RWPE2 (cell line): ENCODE measurements at regions not wholly inside any gene's neighbourhood (a gene's known extent, or its start where the extent isn't known, plus 50 kb on each side); places are given as distances from the start of the nearest gene placed in this dataset.

ENCODE experiments used
- ATAC-seq: fragments of 200-7000 bp; cut with Tn5 transposase; 3 replicates; pipeline ENCODE4 v1.9.1; 2021; ENCODE audit warnings: low read depth
- DNase-seq: peaks from one replicate; pipeline ENCODE4 v3.0.0-alpha.2; 2020; ENCODE audit warnings: low spot score
- H3K27ac ChIP-seq: fragments of 450-650 bp; 2 replicates; pipeline ENCODE4 v1.5.1; 2017; ENCODE audit warnings: mild to moderate bottlenecking; ENCODE audit not compliant: poor library complexity, severe bottlenecking
- H3K27me3 ChIP-seq: fragments of 250-450 bp; sonication (Bioruptor Pico); 2 replicates; pipeline ENCODE4 v1.5.1; 2021; ENCODE audit warnings: mild to moderate bottlenecking, moderate library complexity; ENCODE audit not compliant: insufficient read depth, poor library complexity, severe bottlenecking
- H3K36me3 ChIP-seq: fragments of 250-450 bp; sonication (Bioruptor Pico); 2 replicates; pipeline ENCODE4 v1.5.1; 2020; ENCODE audit warnings: low read depth, mild to moderate bottlenecking, moderate library complexity
- H3K4me1 ChIP-seq: fragments of 250-450 bp; sonication (Bioruptor Pico); 2 replicates; pipeline ENCODE4 v1.5.1; 2021; ENCODE audit warnings: mild to moderate bottlenecking, moderate library complexity; ENCODE audit not compliant: insufficient read depth, poor library complexity, severe bottlenecking
- H3K4me3 ChIP-seq: fragments of 250-450 bp; sonication (Bioruptor Pico); 2 replicates; pipeline ENCODE4 v1.5.1; 2021; ENCODE audit warnings: mild to moderate bottlenecking, moderate library complexity; ENCODE audit not compliant: severe bottlenecking
- H3K9me3 ChIP-seq: fragments of 250-450 bp; sonication (Bioruptor Pico); 2 replicates; pipeline ENCODE4 v1.5.1; 2021; ENCODE audit warnings: mild to moderate bottlenecking, moderate library complexity; ENCODE audit not compliant: severe bottlenecking
- CTCF ChIP-seq: fragments of 450-650 bp; IDR thresholded peaks from one replicate; pipeline ENCODE4 v1.5.1; 2017; ENCODE audit warnings: mild to moderate bottlenecking, moderate library complexity; ENCODE audit not compliant: poor library complexity, severe bottlenecking

DNA sequence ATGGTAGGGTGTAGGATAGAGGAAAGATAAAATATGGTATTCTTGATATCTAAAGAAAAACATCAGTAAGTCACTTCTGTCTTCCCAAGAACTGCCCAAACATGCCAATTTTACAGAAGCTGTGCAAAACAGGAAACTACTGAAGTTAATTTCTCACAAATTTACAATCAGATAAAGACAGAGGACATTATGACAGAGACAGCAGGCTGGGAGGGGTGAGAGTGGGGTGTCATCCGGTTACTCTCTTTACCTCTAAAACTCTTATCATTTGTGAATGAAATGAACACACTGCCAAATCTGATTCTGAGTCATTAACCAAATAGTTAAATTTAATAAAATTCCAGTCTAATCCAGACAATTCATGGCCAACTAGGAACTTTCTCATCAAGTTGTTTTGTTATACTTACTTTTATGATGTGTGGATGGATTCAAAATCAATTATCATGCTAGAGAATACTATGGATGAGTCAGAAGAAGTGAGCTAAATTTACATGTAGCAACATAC lies 323.2 kb upstream of the MEX3C start:
- H3K9me3 ChIP-seq: no peaks in the 10 kb centered on the region
- peak; percentile 22; the same call in 1 of the 3 replicates for ATAC-seq
- H3K36me3 ChIP-seq: no peaks in the 10 kb centered on the region
- H3K27ac ChIP-seq: peak overlapping the region; percentile 61
- H3K4me3 ChIP-seq: no peak overlapping the region
- no peak for DNase-seq
- peaks cover 30% of the 10 kb centered on the region for H3K4me1 ChIP-seq
- no peak for TF ChIP-seq CTCF
- no peaks in the 10 kb centered on the region for H3K27me3 ChIP-seq

DNA sequence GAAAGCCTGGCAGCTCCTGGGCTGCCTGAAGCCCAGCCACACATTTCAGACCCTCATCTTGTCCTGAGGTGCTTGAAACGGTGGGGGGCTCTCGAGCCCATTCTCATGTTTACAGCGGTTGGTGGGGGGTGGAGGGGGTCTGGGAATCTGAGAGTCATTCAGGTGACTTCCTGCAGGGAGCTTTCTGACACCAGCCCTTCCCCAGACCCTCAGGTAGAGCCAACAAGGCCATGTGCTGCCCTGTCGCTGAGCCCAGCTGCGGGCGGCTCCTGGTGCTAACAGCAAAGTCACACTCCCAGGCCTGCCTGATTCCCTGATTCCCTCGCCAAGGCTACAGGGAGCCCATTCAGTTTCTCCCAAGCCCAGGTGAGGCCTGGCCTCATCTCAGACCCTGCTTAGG lies 324.9 kb upstream of the MEX3C start:
- DNase-seq (no peak), ATAC-seq (no peak)
- H3K4me1 ChIP-seq: peaks cover 30% of the 10 kb centered on the region
- H3K36me3 ChIP-seq: no peaks in the 10 kb centered on the region
- H3K27me3 ChIP-seq: no peaks in the 10 kb centered on the region
- H3K9me3 ChIP-seq: no peaks in the 10 kb centered on the region
- TF ChIP-seq CTCF: no peak
- H3K27ac ChIP-seq: peak overlapping the region; percentile 61
- H3K4me3 ChIP-seq: no peak overlapping the region

DNA sequence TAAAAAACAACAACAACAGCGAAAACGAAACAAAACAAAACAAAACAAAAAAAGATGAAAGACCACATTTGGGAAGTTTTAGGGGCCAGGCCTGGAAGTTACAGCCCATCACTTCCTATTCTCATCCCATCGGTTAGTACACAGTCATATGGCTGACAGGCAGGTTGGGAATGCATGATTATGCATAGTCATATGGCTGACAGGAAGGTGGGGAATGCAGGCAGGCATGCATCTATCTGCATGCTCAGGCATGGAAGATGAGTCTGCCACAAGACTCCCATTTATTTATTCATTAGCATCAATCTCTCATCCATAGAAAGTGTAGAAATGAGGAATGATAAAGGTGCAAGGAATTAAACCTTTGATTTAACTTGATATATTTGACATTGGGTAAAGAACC lies 325.3 kb upstream of the MEX3C start:
- no peak for TF ChIP-seq CTCF
- peak overlapping the region; percentile 61 for H3K27ac ChIP-seq
- no peak for DNase-seq

DNA sequence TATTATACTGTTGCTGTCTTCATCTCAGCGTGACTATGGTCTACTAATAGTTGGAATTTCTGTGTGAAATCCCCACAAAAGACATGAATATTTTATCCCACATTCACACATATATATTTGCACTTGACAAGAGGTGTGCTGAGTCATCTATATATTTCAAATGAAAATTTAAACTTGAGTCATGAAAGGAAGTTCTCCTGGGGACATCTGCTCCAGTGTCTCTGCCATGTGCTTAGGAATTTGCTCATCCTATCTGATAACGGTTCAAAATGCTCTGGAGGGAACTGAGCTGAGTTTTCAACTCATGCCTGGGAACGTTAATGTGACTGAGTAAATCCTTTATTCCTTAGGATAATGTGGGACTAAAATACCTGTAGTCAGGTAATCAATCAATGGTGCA lies 326.2 kb upstream of the MEX3C start:
- Histone ChIP-seq H3K9me3 (no peaks in the 10 kb centered on the region), H3K27me3 (no peaks in the 10 kb centered on the region), H3K27ac (peak overlapping the region; percentile 61), H3K4me3 (no peak overlapping the region), H3K36me3 (no peaks in the 10 kb centered on the region), H3K4me1 (peaks cover 36% of the 10 kb centered on the region)
- DNase-seq (no peak), ATAC-seq (no peak)
- TF ChIP-seq CTCF: no peak

More for the DNA sequence above, 325.3 kb upstream of the MEX3C start:
- Histone ChIP-seq H3K4me3 (no peak overlapping the region), H3K9me3 (no peaks in the 10 kb centered on the region), H3K4me1 (peaks cover 30% of the 10 kb centered on the region), H3K36me3 (no peaks in the 10 kb centered on the region), H3K27me3 (no peaks in the 10 kb centered on the region)
- peak; percentile 97 for ATAC-seq

DNA sequence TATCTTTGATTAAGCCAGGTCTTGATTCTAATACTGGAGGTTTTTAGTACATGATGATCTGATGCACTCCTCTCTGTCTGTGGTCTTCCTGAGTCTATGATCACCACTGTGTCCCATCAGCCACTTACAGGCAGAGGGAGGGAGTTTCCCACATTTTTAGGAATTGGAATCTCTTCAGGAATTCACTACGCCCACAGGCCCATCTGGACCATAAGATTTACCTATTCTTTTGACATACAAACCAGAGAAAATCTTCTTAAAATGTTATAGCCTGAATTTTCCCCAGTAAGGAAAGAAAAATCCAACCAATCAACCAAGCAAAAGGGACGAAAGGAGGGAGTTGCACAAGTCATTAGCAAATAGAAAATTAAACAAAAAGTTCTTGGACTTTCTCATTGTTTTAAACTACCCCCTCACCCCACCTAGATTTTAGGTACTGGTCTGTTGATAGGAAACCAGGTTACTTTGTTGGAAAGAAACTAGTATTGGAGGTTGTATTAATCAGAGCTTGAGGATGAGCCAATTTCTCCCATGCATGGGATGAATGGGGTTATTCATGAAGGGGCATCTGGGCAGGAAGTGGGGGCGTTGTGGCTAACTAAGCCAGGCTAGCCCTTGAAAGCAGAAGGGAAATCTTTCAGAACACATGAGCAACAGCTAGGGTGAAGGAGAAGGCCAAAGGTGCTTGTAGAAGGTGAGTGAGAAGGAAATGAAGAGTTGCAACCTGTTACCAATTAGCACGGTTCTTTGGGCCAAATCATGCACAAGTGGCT lies 328.2 kb upstream of the MEX3C start:
- no peak for DNase-seq
- Histone ChIP-seq H3K36me3 (no peaks in the 10 kb centered on the region), H3K27me3 (no peaks in the 10 kb centered on the region), H3K27ac (no peak overlapping the region), H3K4me3 (no peak overlapping the region), H3K9me3 (no peaks in the 10 kb centered on the region), H3K4me1 (peaks cover 28% of the 10 kb centered on the region)
- TF ChIP-seq CTCF: no peak
- no peak for ATAC-seq
